ENCODE measurements at regions not wholly inside any gene's neighbourhood (a gene's known extent, or its start where the extent isn't known, plus 50 kb on each side); places are given as distances from the start of the nearest gene placed in this dataset.

DNA sequence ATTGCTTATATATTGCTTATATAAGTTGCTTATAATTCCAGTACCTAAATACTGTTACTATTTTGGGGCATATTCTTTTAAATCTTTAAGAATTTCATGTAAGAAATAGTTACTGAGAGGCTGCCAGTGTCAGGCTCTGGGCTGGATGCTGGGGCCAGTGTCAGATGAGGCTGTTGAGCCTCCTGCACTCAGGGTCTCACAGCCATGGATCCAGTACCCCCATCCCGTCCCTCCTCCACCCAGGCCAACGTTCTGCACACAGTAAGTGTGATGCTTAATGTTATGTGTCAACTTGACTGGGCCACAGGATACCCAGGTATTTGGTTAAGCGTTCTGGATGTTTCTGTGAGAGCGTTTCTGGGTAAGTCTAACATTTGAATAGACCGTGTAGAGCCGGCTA is 119.5 kb upstream of the PMEPA1 start:
- Histone ChIP-seq H3K4me1 (no peaks in the 10 kb centered on the region), H3K4me3 (no peak overlapping the region), H3K27ac (no peak overlapping the region), H3K9me3 (no peaks in the 10 kb centered on the region), H3K36me3 (no peaks in the 10 kb centered on the region), H3K27me3 (no peaks in the 10 kb centered on the region)
- no peak for DNase-seq (ENCODE audit: low spot score)
- TF ChIP-seq, protein P1, sequence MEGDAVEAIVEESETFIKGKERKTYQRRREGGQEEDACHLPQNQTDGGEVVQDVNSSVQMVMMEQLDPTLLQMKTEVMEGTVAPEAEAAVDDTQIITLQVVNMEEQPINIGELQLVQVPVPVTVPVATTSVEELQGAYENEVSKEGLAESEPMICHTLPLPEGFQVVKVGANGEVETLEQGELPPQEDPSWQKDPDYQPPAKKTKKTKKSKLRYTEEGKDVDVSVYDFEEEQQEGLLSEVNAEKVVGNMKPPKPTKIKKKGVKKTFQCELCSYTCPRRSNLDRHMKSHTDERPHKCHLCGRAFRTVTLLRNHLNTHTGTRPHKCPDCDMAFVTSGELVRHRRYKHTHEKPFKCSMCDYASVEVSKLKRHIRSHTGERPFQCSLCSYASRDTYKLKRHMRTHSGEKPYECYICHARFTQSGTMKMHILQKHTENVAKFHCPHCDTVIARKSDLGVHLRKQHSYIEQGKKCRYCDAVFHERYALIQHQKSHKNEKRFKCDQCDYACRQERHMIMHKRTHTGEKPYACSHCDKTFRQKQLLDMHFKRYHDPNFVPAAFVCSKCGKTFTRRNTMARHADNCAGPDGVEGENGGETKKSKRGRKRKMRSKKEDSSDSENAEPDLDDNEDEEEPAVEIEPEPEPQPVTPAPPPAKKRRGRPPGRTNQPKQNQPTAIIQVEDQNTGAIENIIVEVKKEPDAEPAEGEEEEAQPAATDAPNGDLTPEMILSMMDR (IDR thresholded peaks at IDR 0.05): no peak

DNA sequence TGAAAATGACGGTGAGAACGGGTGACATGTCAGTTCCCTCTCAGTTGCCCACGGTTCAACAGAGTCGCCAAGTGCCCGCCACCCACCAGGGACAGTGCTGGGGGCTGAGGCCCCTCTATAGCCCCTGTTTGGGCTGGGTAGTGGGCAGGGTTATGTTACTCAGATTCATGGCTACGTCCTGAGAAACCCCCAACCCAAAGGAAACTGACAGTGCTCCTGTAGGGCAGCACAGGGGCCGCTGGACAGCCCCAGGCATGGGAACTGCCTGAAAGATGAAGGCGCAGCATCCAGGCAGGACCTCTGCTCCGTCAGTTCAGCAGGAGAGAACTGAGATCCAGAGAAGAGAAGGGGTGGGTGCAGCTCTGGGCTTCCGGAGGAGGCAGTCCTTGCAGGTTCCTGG is 118.9 kb upstream of the PMEPA1 start:
- no peaks in the 10 kb centered on the region for H3K36me3 ChIP-seq

DNA sequence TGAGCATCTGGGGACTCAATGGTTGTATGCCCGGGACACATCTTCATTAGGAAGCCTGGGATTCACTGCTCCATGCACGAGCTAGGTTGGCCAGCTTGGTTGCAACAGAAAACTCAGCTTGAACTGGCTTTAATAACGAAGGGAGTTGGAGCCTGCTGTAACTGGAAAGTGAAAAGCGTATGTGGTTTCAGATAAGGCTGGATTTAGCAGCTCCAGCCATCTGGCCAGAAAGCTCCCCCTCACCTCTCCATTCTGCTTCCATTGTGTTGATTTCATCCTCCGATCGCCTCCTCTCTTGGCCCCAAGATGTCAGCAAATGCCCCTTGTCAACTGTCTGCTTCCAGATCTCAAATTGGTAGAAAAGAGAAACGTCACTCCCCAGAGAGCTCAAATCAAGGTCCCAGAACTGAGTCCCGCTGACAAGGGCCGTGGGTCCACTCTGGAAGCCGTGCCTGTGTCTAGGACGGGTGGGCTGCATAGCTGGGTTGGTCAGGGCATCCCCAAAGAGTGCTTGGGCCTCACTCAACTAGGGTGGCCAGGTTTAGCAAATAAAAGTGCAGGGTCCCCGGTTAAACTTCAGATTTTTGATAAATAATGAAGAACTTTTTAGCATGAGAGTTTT is 117.0 kb upstream of the PMEPA1 start:
- no peak for DNase-seq (ENCODE audit: low spot score)
- Histone ChIP-seq H3K36me3 (no peaks in the 10 kb centered on the region), H3K4me3 (no peak overlapping the region), H3K4me1 (no peaks in the 10 kb centered on the region), H3K9me3 (no peaks in the 10 kb centered on the region), H3K27ac (no peak overlapping the region), H3K27me3 (no peaks in the 10 kb centered on the region)
- TF ChIP-seq, protein P1 (IDR thresholded peaks at IDR 0.05): no peak

More for the DNA sequence above, 118.9 kb upstream of the PMEPA1 start:
- Histone ChIP-seq H3K4me1 (no peaks in the 10 kb centered on the region), H3K9me3 (no peaks in the 10 kb centered on the region), H3K4me3 (no peak overlapping the region), H3K27ac (no peak overlapping the region), H3K27me3 (no peaks in the 10 kb centered on the region)
- TF ChIP-seq, protein P1 (IDR thresholded peaks at IDR 0.05): no peak
- no peak for DNase-seq (ENCODE audit: low spot score)

DNA sequence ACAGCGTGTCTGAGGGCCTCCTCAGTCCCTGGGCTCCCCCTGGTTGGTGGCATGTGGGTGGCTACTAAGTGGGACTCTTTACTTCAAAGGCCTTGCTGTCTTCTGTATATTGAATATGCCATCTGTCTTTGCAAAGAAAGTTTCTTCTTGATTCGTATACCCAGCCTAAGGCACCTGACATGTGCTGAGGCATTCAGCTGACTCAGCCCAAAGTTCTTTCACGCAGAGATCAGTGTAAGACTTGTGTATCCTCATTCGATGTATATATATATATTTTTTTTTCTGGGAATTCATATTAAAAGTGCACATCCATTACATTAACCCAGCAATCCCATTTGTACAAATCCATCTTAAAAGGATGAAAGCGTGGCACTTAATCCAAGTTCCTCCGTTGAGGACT is 115.1 kb upstream of the PMEPA1 start:
- no peaks in the 10 kb centered on the region for H3K4me1 ChIP-seq
- H3K36me3 ChIP-seq: no peaks in the 10 kb centered on the region
- no peak for DNase-seq (ENCODE audit: low spot score)
- no peak overlapping the region for H3K27ac ChIP-seq
- peaks cover 0 to 3% of the 10 kb centered on the region in 2 donors for H3K27me3 ChIP-seq
- H3K4me3 ChIP-seq: no peak overlapping the region
- H3K9me3 ChIP-seq: no peaks in the 10 kb centered on the region
- TF ChIP-seq, protein P1 (IDR thresholded peaks at IDR 0.05): no peak

DNA sequence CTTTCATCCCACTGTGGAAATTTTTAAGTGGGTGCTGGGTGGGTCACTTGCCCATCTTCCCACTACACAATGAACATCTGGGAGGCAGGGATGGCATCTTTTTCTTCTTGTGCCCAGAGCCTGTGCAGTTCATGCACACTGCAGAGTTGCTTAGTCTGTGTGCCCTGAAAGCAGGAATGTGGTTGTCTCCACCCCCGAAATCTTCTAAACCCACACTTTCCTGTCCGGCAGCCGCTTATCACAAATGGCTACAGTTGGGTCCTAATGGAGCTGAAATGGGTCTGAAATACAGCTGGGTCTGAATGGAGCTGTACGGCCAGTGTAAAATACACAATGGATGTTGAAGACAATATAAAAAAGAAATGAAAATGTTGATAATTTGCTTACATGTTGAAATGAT is 112.1 kb upstream of the PMEPA1 start:
- no peak overlapping the region for H3K27ac ChIP-seq
- DNase-seq (ENCODE audit: low spot score): no peak
- no peaks in the 10 kb centered on the region for H3K9me3 ChIP-seq
- H3K4me1 ChIP-seq: no peaks in the 10 kb centered on the region
- H3K36me3 ChIP-seq: no peaks in the 10 kb centered on the region
- H3K27me3 ChIP-seq: peaks cover 0 to 5% of the 10 kb centered on the region in 2 donors
- TF ChIP-seq, protein P1 (IDR thresholded peaks at IDR 0.05): no peak
- H3K4me3 ChIP-seq: no peak overlapping the region
